Hepatocyte (in vitro differentiated cells): ENCODE measurements at regions not wholly inside any gene's neighbourhood (a gene's known extent, or its start where the extent isn't known, plus 50 kb on each side); places are given as distances from the start of the nearest gene placed in this dataset.
"Not testable (repeated sequence)": the region's sequence is repeated elsewhere in the genome, so short reads cannot be mapped to it uniquely, and the experiment has no call there.

ENCODE experiments used
- DNase-seq: peaks from one replicate; pipeline ENCODE4 v3.0.0-alpha.2; 2016; ENCODE audit warnings: low spot score
- H2AFZ ChIP-seq: fragments of 200-600 bp; sonication (generic); 2 replicates; pipeline ENCODE4 v1.6.0; 2016; ENCODE audit warnings: antibody characterized with exemption, mild to moderate bottlenecking
- H3K27ac ChIP-seq: fragments of 200-600 bp; sonication (generic); 2 replicates; pipeline ENCODE4 v1.5.1; 2016; ENCODE audit warnings: mild to moderate bottlenecking
- H3K27me3 ChIP-seq: fragments of 200-600 bp; sonication (generic); 2 replicates; pipeline ENCODE4 v1.6.1; 2016
- H3K36me3 ChIP-seq: fragments of 200-600 bp; sonication (generic); replicated peaks from 2 replicates; pipeline ENCODE4 v1.5.1; 2016; ENCODE audit warnings: low read depth; ENCODE audit not compliant: insufficient read depth
- H3K4me1 ChIP-seq: fragments of 200-600 bp; sonication (generic); 2 replicates; pipeline ENCODE4 v1.5.1; 2016; ENCODE audit warnings: mild to moderate bottlenecking, moderate library complexity; ENCODE audit not compliant: insufficient read depth
- H3K4me2 ChIP-seq: fragments of 200-600 bp; sonication (generic); 2 replicates; pipeline ENCODE4 v1.6.0; 2016
- H3K4me3 ChIP-seq: fragments of 200-600 bp; sonication (generic); 2 replicates; pipeline ENCODE4 v1.5.1; 2016; ENCODE audit warnings: mild to moderate bottlenecking
- H3K79me2 ChIP-seq: fragments of 200-600 bp; sonication (generic); 2 replicates; pipeline ENCODE4 v1.6.0; 2017; ENCODE audit warnings: mild to moderate bottlenecking
- H3K9me2 ChIP-seq: fragments of 200-600 bp; sonication (generic); replicated peaks from 2 replicates; pipeline ENCODE4 v1.6.0; 2017; ENCODE audit warnings: mild to moderate bottlenecking; ENCODE audit not compliant: insufficient read depth
- H3K9me3 ChIP-seq: fragments of 200-600 bp; sonication (generic); 2 replicates; pipeline ENCODE4 v1.5.1; 2016; ENCODE audit warnings: low read depth, mild to moderate bottlenecking
- H4K20me1 ChIP-seq: fragments of 200-600 bp; sonication (generic); 2 replicates; pipeline ENCODE4 v1.6.0; 2016; ENCODE audit warnings: mild to moderate bottlenecking; ENCODE audit not compliant: insufficient read depth, poor library complexity, severe bottlenecking
- EZH2 ChIP-seq: fragments of 200-600 bp; sonication (generic); IDR thresholded peaks from 2 replicates; pipeline ENCODE4 v1.6.1; 2016; ENCODE audit warnings: antibody characterized with exemption, mild to moderate bottlenecking, borderline replicate concordance
- EZH2phosphoT487 ChIP-seq: fragments of 200-600 bp; sonication (generic); IDR thresholded peaks from one replicate; pipeline ENCODE4 v1.6.1; 2018; ENCODE audit warnings: antibody characterized with exemption, mild to moderate bottlenecking, low read depth, moderate library complexity; ENCODE audit not compliant: unreplicated experiment, severe bottlenecking
- WGBS: methylation state at CpG from one replicate; pipeline ENCODE4 v1.1.6; 2016; ENCODE audit warnings: low lambda C conversion rate; ENCODE audit errors: missing lambda C conversion rate; 5-methylcytosine and 5-hydroxymethylcytosine counted together
- TF ChIP-seq, protein P1 (sequence below): fragments of 200-600 bp; sonication (generic); IDR thresholded peaks from 2 replicates; pipeline ENCODE4 v1.5.1; 2016; ENCODE audit warnings: antibody characterized with exemption, mild to moderate bottlenecking; ENCODE audit not compliant: poor library complexity

DNA sequence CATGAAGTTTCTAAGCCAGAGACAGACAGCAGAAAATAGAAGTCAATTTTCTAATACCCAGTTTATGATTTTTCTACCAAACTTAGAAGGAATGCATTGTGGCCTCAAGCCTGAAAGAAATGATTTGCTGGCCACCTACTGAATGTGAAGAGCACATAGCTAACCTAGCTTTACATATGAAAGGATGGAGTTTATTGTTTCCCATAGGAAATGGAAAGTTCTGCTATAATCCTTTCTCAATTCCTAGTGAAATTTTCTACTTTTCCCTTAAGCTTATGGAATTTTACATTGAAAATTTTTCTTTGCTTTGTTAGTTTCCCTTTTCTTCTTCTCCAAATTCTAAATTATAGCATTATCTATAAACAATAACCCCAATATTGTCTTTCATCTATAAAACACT is 110.1 kb downstream of the TMEM167A start:
- TF ChIP-seq EZH2phosphoT487 (no peak), EZH2 (no peak)
- TF ChIP-seq, protein P1, sequence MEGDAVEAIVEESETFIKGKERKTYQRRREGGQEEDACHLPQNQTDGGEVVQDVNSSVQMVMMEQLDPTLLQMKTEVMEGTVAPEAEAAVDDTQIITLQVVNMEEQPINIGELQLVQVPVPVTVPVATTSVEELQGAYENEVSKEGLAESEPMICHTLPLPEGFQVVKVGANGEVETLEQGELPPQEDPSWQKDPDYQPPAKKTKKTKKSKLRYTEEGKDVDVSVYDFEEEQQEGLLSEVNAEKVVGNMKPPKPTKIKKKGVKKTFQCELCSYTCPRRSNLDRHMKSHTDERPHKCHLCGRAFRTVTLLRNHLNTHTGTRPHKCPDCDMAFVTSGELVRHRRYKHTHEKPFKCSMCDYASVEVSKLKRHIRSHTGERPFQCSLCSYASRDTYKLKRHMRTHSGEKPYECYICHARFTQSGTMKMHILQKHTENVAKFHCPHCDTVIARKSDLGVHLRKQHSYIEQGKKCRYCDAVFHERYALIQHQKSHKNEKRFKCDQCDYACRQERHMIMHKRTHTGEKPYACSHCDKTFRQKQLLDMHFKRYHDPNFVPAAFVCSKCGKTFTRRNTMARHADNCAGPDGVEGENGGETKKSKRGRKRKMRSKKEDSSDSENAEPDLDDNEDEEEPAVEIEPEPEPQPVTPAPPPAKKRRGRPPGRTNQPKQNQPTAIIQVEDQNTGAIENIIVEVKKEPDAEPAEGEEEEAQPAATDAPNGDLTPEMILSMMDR, result no peak
- DNase-seq, result no peak
- no peaks in the 10 kb centered on the region for H3K4me1 ChIP-seq
- H3K4me2 ChIP-seq, result no peak overlapping the region
- no peaks in the 10 kb centered on the region for H3K79me2 ChIP-seq
- no peaks in the 10 kb centered on the region for H3K27me3 ChIP-seq
- H3K9me2 ChIP-seq, result no peaks in the 10 kb centered on the region
- H3K4me3 ChIP-seq, result no peak overlapping the region
- H2AFZ ChIP-seq, result no peak overlapping the region
- no peak overlapping the region for H3K27ac ChIP-seq
- no peaks in the 10 kb centered on the region for H3K36me3 ChIP-seq
- H3K9me3 ChIP-seq, result no peaks in the 10 kb centered on the region
- H4K20me1 ChIP-seq, result no peaks in the 10 kb centered on the region

DNA sequence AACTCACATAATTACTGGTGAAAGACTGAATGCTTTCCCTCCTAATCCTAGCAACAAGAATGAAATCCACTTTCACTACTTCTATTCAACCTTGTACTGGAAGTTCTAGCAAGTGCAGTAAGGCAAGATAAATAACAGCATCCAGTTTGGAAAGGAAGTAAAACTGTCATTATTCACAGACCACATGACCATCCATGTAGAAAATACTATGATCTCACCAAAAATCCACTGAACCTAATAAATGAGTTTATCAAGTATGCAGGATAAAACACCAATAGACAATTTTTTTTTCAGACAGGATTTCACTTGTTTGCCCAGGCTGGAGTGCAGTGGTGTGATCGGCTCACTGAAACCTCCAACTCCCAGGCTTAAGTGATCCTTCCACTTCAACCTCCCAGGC is 117.7 kb downstream of the TMEM167A start:
- Histone ChIP-seq H3K79me2 (no peaks in the 10 kb centered on the region), H3K9me3 (peaks cover 7% of the 10 kb centered on the region), H4K20me1 (no peaks in the 10 kb centered on the region), H3K4me1 (no peaks in the 10 kb centered on the region), H3K27me3 (no peaks in the 10 kb centered on the region), H3K9me2 (no peaks in the 10 kb centered on the region), H3K4me2 (no peak overlapping the region), H3K27ac (no peak overlapping the region), H3K36me3 (no peaks in the 10 kb centered on the region), H3K4me3 (no peak overlapping the region), H2AFZ (no peak overlapping the region)
- no peak for DNase-seq
- TF ChIP-seq EZH2phosphoT487 (no peak), EZH2 (no peak)
- TF ChIP-seq, protein P1, result no peak
- WGBS, result 95% methylated on average over 1 of the region's 1 CpG

DNA sequence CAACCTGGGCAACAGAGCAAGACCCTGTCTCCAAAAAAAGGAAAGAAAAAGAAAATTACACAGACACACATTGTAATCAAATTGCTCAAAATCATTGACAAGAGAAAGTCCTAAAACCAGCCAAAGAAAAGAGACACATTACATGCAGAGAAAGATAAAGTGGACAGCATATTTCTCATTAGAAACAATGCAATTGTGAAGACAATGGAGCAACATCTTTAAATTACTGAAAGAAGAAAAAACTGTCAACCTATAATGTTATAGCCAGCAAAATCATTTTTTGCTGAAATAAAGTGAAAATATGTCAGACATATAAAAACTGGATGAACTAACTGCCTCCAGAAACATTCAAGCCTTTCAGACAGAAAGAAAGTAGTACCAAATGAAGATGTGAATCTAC is 120.6 kb downstream of the TMEM167A start:
- Histone ChIP-seq H3K4me2 (no peak overlapping the region), H3K36me3 (no peaks in the 10 kb centered on the region), H3K9me3 (peaks cover 7% of the 10 kb centered on the region), H3K4me1 (no peaks in the 10 kb centered on the region), H3K79me2 (no peaks in the 10 kb centered on the region), H3K27me3 (no peaks in the 10 kb centered on the region), H4K20me1 (no peaks in the 10 kb centered on the region), H2AFZ (no peak overlapping the region), H3K9me2 (no peaks in the 10 kb centered on the region), H3K27ac (no peak overlapping the region), H3K4me3 (no peak overlapping the region)
- DNase-seq, result no peak
- TF ChIP-seq EZH2phosphoT487, result no peak
- TF ChIP-seq, protein P1, result no peak
- TF ChIP-seq EZH2, result no peak

DNA sequence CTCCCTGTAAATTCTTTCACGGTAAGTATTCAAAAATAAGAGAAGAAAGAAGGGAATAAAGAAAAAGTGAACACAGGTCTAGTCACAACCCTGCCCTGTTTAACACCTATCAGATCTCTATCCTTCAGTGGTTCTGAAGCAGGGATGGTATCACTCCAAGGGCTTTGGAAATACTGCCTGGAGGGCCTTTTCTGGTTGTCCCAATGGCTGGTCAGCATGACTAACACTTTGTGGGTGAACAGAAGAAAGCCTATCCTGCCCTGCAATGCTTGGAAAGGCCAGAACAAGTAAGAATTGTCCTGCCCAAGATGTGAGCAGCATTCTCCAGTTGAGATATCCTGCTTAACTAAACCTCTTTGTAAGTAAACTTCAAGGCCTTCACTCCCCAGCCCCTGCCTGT is 124.9 kb downstream of the TMEM167A start:
- H3K4me1 ChIP-seq, result no peaks in the 10 kb centered on the region
- no peak for DNase-seq
- H2AFZ ChIP-seq, result no peak overlapping the region
- no peaks in the 10 kb centered on the region for H3K9me2 ChIP-seq
- no peaks in the 10 kb centered on the region for H4K20me1 ChIP-seq
- H3K79me2 ChIP-seq, result no peaks in the 10 kb centered on the region
- no peaks in the 10 kb centered on the region for H3K36me3 ChIP-seq
- H3K4me3 ChIP-seq, result no peak overlapping the region
- WGBS, result 86% methylated on average over 1 of the region's 1 CpG
- peaks cover 7% of the 10 kb centered on the region for H3K9me3 ChIP-seq
- H3K27ac ChIP-seq, result no peak overlapping the region
- no peak overlapping the region for H3K4me2 ChIP-seq
- H3K27me3 ChIP-seq, result no peaks in the 10 kb centered on the region
- TF ChIP-seq EZH2phosphoT487, result no peak
- no peak for TF ChIP-seq EZH2
- TF ChIP-seq, protein P1, result no peak

DNA sequence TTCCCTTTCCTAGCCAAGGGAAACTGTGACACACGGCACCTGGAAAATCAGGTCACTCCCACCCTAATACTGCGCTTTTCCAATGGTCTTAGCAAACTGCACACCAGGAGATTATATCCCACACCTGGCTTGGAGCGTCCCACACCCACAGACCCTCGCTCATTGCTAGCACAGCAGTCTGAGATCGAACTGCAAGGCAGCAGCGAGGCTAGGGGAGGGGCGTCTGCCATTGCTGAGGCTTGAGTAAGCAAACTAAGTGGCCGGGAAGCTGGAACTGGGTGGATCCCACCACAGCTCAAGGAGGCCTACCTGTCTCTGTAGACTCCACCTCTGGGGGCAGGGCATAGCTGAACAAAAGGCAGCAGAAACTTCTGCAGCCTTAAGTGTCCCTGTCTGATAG is 132.9 kb downstream of the TMEM167A start:
- not testable (repeated sequence) for H3K4me1 ChIP-seq, H3K27me3 ChIP-seq, H3K9me2 ChIP-seq, H3K4me3 ChIP-seq, H3K9me3 ChIP-seq, H3K4me2 ChIP-seq, H3K79me2 ChIP-seq, DNase-seq, H2AFZ ChIP-seq, H3K27ac ChIP-seq, H3K36me3 ChIP-seq, H4K20me1 ChIP-seq
- WGBS, result 98% methylated on average over 8 of the region's 8 CpGs
